H1 (cell line): ENCODE measurements at regions not wholly inside any gene's neighbourhood (a gene's known extent, or its start where the extent isn't known, plus 50 kb on each side); places are given as distances from the start of the nearest gene placed in this dataset.

Experiments used
- JUND ChIP-seq: IDR thresholded peaks from 2 replicates; pipeline ENCODE4 v1.6.1; 2011; ENCODE audit warnings: mild to moderate bottlenecking, improper control_type of control experiment, low read length
- KDM5A ChIP-seq: fragments of 200-600 bp; IDR thresholded peaks from 2 replicates; pipeline ENCODE4 v1.7.1; 2012; ENCODE audit warnings: mild to moderate bottlenecking, low read length, inconsistent platforms, mixed read lengths
- SUZ12 ChIP-seq: fragments of 200-600 bp; sonication (generic); IDR thresholded peaks from 2 replicates; pipeline ENCODE4 v1.6.1; 2012; ENCODE audit warnings: mild to moderate bottlenecking, inconsistent platforms, low read length, moderate library complexity, mixed read lengths

DNA sequence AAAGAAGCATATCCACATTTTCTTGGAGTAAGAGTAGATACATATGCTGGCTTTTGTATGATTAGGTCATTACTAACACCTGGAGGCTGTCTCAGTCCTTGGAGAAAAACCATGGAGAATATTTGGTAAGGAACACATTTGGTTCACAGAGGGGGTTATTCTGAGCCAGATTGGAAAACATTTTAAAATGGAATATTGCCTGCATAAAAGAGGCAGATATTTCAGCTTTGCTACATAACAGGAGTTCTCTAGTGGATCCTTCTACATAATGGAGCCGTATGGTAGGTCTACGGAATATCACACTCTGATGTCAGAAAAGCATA, 415.1 kb downstream of the ADGRL2 start (continued):
- TF ChIP-seq KDM5A (no peak), JUND (no peak), SUZ12 (no peak)
